SK-N-SH treated with all-trans-retinoic acid at 6 μM for 48 hours (cell line): ENCODE measurements at regions not wholly inside any gene's neighbourhood (a gene's known extent, or its start where the extent isn't known, plus 50 kb on each side); places are given as distances from the start of the nearest gene placed in this dataset.

Experiments
- ATAC-seq: fragments of 200-7000 bp; cut with Tn5 transposase; 3 replicates; pipeline ENCODE4 v1.9.1; 2020; ENCODE audit warnings: mild to moderate bottlenecking, moderate library complexity
- BACH2 ChIP-seq: fragments of 250-450 bp; sonication (Bioruptor Pico); IDR thresholded peaks from 2 replicates; pipeline ENCODE4 v1.9.0; 2021; ENCODE audit warnings: mild to moderate bottlenecking, borderline replicate concordance
- ESRRG ChIP-seq: fragments of 250-450 bp; sonication (Bioruptor Pico); IDR thresholded peaks from 2 replicates; pipeline ENCODE4 v1.6.1; 2021; ENCODE audit warnings: mild to moderate bottlenecking
- GLIS3 ChIP-seq: fragments of 250-450 bp; sonication (Bioruptor Pico); IDR thresholded peaks from 2 replicates; pipeline ENCODE4 v1.5.0; 2020; ENCODE audit warnings: mild to moderate bottlenecking, moderate library complexity
- ISL1 ChIP-seq: fragments of 250-450 bp; sonication (Bioruptor Pico); IDR thresholded peaks from 2 replicates; pipeline ENCODE4 v2.1.2; 2022; ENCODE audit warnings: mild to moderate bottlenecking, moderate library complexity
- OSR1 ChIP-seq: fragments of 250-450 bp; sonication (Bioruptor Pico); IDR thresholded peaks from 2 replicates; pipeline ENCODE4 v1.8.0; 2022; ENCODE audit warnings: moderate library complexity, mild to moderate bottlenecking, inconsistent platforms
- PATZ1 ChIP-seq: fragments of 250-450 bp; sonication (Bioruptor Pico); IDR thresholded peaks from 2 replicates; pipeline ENCODE4 v1.8.0; 2020; ENCODE audit warnings: mild to moderate bottlenecking, moderate library complexity, borderline replicate concordance
- RARB ChIP-seq: fragments of 250-450 bp; sonication (Bioruptor Pico); IDR thresholded peaks from 2 replicates; pipeline ENCODE4 v1.8.0; 2021; ENCODE audit warnings: mild to moderate bottlenecking, moderate library complexity
- SNAI2 ChIP-seq: fragments of 250-450 bp; sonication (Bioruptor Pico); IDR thresholded peaks from 2 replicates; pipeline ENCODE4 v1.5.0; 2020; ENCODE audit warnings: mild to moderate bottlenecking, moderate library complexity
- TCF4 ChIP-seq: fragments of 250-450 bp; sonication (Bioruptor Pico); IDR thresholded peaks from 2 replicates; pipeline ENCODE4 v1.8.0; 2021; ENCODE audit warnings: mild to moderate bottlenecking, moderate library complexity, borderline replicate concordance
- ZC3H10 ChIP-seq: fragments of 250-450 bp; sonication (Bioruptor Pico); IDR thresholded peaks from 2 replicates; pipeline ENCODE4 v1.5.1; 2021; ENCODE audit warnings: mild to moderate bottlenecking, moderate library complexity
- ZFP3 ChIP-seq: fragments of 250-450 bp; sonication (Bioruptor Pico); IDR thresholded peaks from 2 replicates; pipeline ENCODE4 v1.5.0; 2020; ENCODE audit warnings: mild to moderate bottlenecking, moderate library complexity
- ZFP30 ChIP-seq: fragments of 450-650 bp; formaldehyde crosslinking; IDR thresholded peaks from 2 replicates; pipeline ENCODE4 v1.5.0; 2022; ENCODE audit warnings: mild to moderate bottlenecking, moderate library complexity
- ZNF565 ChIP-seq: fragments of 450-650 bp; formaldehyde crosslinking; conservative IDR thresholded peaks from 2 replicates; pipeline ENCODE4 v1.5.0; 2020; ENCODE audit warnings: low read depth, mild to moderate bottlenecking, moderate library complexity
- ZNF8 ChIP-seq: fragments of 450-650 bp; formaldehyde crosslinking; IDR thresholded peaks from 2 replicates; pipeline ENCODE4 v1.5.0; 2020; ENCODE audit warnings: mild to moderate bottlenecking, moderate library complexity
- TF ChIP-seq, protein P1 (sequence below): fragments of 250-450 bp; sonication (Bioruptor Pico); IDR thresholded peaks from 2 replicates; pipeline ENCODE4 v1.5.1; 2021; ENCODE audit warnings: mild to moderate bottlenecking, moderate library complexity
- TF ChIP-seq, protein P2 (sequence below): fragments of 250-450 bp; sonication (Bioruptor Pico); IDR thresholded peaks from 2 replicates; pipeline ENCODE4 v1.5.0; 2020; ENCODE audit warnings: mild to moderate bottlenecking, moderate library complexity
- TF ChIP-seq, protein P3 (sequence below): fragments of 250-450 bp; sonication (Bioruptor Pico); IDR thresholded peaks from 2 replicates; pipeline ENCODE4 v1.5.1; 2020; ENCODE audit warnings: low read depth, mild to moderate bottlenecking, moderate library complexity

DNA sequence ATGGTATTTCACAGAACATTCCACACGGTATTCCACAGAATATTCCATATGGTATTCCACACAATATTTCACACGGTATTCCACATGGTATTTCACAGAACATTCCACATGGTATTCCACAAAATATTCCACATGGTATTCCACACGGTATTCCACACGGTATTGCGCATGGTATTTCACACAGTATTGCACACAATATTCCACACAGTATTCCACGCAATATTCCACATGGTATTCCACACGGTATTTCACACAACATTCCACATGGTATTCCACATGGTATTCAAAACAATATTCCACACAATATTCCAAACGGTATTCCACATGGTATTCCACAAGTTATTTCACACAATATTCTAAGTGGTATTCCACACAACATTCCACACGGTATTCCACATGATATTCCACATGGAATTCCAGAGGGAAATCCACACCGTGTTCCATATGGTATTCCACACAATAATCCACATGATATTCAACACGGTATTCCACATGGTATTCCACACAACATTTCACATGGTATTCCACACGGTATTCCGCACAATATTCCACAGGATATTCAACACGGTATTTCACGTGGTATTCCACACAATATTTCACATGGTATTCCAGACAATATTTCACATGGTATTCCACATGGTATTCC, 136.7 kb upstream of the CHST15 start (continued):
- TF ChIP-seq, protein P1, sequence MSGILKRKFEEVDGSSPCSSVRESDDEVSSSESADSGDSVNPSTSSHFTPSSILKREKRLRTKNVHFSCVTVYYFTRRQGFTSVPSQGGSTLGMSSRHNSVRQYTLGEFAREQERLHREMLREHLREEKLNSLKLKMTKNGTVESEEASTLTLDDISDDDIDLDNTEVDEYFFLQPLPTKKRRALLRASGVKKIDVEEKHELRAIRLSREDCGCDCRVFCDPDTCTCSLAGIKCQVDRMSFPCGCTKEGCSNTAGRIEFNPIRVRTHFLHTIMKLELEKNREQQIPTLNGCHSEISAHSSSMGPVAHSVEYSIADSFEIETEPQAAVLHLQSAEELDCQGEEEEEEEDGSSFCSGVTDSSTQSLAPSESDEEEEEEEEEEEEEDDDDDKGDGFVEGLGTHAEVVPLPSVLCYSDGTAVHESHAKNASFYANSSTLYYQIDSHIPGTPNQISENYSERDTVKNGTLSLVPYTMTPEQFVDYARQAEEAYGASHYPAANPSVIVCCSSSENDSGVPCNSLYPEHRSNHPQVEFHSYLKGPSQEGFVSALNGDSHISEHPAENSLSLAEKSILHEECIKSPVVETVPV (CRISPR knock-in tag) = no peak
- TF ChIP-seq ZNF8 (no peak), RARB (CRISPR knock-in tag) (no peak), PATZ1 (CRISPR knock-in tag) (no peak), ESRRG (no peak), ZFP3 (CRISPR knock-in tag) (no peak)

- ATAC-seq = no peak
- TF ChIP-seq ZFP3 (CRISPR knock-in tag) (no peak), TCF4 (CRISPR knock-in tag) (no peak), BACH2 (CRISPR knock-in tag) (no peak)
- TF ChIP-seq, protein P2, sequence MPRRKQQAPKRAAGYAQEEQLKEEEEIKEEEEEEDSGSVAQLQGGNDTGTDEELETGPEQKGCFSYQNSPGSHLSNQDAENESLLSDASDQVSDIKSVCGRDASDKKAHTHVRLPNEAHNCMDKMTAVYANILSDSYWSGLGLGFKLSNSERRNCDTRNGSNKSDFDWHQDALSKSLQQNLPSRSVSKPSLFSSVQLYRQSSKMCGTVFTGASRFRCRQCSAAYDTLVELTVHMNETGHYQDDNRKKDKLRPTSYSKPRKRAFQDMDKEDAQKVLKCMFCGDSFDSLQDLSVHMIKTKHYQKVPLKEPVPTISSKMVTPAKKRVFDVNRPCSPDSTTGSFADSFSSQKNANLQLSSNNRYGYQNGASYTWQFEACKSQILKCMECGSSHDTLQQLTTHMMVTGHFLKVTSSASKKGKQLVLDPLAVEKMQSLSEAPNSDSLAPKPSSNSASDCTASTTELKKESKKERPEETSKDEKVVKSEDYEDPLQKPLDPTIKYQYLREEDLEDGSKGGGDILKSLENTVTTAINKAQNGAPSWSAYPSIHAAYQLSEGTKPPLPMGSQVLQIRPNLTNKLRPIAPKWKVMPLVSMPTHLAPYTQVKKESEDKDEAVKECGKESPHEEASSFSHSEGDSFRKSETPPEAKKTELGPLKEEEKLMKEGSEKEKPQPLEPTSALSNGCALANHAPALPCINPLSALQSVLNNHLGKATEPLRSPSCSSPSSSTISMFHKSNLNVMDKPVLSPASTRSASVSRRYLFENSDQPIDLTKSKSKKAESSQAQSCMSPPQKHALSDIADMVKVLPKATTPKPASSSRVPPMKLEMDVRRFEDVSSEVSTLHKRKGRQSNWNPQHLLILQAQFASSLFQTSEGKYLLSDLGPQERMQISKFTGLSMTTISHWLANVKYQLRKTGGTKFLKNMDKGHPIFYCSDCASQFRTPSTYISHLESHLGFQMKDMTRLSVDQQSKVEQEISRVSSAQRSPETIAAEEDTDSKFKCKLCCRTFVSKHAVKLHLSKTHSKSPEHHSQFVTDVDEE (CRISPR knock-in tag) = no peak
Observed at GRCh38 chr10:124229201-124229988, 136.0 kb upstream of the CHST15 start.

GRCh38 chr10:124228471-124228870, 135.1 kb upstream of the CHST15 start:
- TF ChIP-seq ISL1 (no peak), GLIS3 (CRISPR knock-in tag) (no peak), ZC3H10 (no peak), TCF4 (CRISPR knock-in tag) (no peak), OSR1 (CRISPR knock-in tag) (no peak), ZFP30 (CRISPR knock-in tag) (no peak), ESRRG (no peak), PATZ1 (CRISPR knock-in tag) (no peak)
- TF ChIP-seq, protein P3, sequence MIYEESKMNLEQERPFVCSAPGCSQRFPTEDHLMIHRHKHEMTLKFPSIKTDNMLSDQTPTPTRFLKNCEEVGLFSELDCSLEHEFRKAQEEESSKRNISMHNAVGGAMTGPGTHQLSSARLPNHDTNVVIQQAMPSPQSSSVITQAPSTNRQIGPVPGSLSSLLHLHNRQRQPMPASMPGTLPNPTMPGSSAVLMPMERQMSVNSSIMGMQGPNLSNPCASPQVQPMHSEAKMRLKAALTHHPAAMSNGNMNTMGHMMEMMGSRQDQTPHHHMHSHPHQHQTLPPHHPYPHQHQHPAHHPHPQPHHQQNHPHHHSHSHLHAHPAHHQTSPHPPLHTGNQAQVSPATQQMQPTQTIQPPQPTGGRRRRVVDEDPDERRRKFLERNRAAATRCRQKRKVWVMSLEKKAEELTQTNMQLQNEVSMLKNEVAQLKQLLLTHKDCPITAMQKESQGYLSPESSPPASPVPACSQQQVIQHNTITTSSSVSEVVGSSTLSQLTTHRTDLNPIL (CRISPR knock-in tag) = no peak
- TF ChIP-seq, all 23 proteins: peak for 0

DNA sequence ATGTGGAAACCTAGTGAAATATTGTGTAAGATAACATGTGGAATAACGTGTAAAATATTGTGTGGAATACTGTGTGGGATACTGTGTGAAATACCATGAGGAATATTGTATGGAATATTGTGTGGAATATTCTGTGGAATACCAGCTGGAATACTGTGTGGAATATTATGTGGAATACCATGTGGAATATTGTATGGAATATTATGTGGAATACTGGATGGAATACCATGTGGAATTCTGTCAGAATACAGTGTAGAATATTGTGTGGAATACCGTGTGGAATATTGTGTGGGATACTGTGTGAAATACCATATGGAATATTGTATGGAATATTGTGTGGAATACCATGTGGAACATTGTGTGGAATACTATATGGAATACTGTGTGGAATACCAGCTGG, 134.6 kb upstream of the CHST15 start:
- no peak for TF ChIP-seq ZFP3 (CRISPR knock-in tag)
- no peak for TF ChIP-seq ESRRG
- TF ChIP-seq GLIS3 (CRISPR knock-in tag) = no peak
- TF ChIP-seq ZC3H10 = no peak
- TF ChIP-seq OSR1 (CRISPR knock-in tag) = no peak
- TF ChIP-seq ZFP30 (CRISPR knock-in tag) = no peak
- no peak for TF ChIP-seq ZNF565 (CRISPR knock-in tag)
- no peak for TF ChIP-seq SNAI2 (CRISPR knock-in tag)
- no peak for ATAC-seq

More at GRCh38 chr10:124228471-124228870, 135.1 kb upstream of the CHST15 start:
- no peak for ATAC-seq
